Activated CD4-positive, alpha-beta memory T cell treated with anti-CD3 and anti-CD28 coated beads for 36 hours (primary cell): ENCODE measurements at regions not wholly inside any gene's neighbourhood (a gene's known extent, or its start where the extent isn't known, plus 50 kb on each side); places are given as distances from the start of the nearest gene placed in this dataset.
"Not testable (repeated sequence)": the region's sequence is repeated elsewhere in the genome, so short reads cannot be mapped to it uniquely, and the experiment has no call there.

Source experiments
- CTCF ChIA-PET: fragments of 350-600 bp; sonication (Branson Sonifier 250); formaldehyde crosslinking; loops from one replicate; lab custom pipeline; 2021; ENCODE audit warnings: antibody characterized with exemption, inconsistent platforms; lab: Charles Lee
- POLR2A ChIA-PET: fragments of 350-600 bp; sonication (Branson Sonifier 250); formaldehyde crosslinking; loops from one replicate; lab custom pipeline; 2021; ENCODE audit warnings: antibody characterized with exemption; lab: Charles Lee
- DNase-seq: peaks from one replicate; pipeline ENCODE4 v3.0.0-alpha.2; 2020
- H3K27ac Mint-ChIP-seq: one replicate; pipeline ENCODE4 v1.8.0; 2021; ENCODE audit warnings: mixed read lengths
- H3K27me3 Mint-ChIP-seq: one replicate; pipeline ENCODE4 v1.8.0; 2021; ENCODE audit warnings: mixed read lengths
- H3K36me3 Mint-ChIP-seq: one replicate; pipeline ENCODE4 v1.8.0; 2021; ENCODE audit warnings: mixed read lengths
- H3K4me1 Mint-ChIP-seq: one replicate; pipeline ENCODE4 v1.8.0; 2021; ENCODE audit warnings: low read depth, mixed read lengths
- H3K4me3 Mint-ChIP-seq: one replicate; pipeline ENCODE4 v1.8.0; 2021; ENCODE audit warnings: mild to moderate bottlenecking, mixed read lengths
- H3K9me3 Mint-ChIP-seq: one replicate; pipeline ENCODE4 v1.8.0; 2021; ENCODE audit warnings: mixed read lengths
- intact Hi-C: fragments of 100-400 bp; cut with micrococcal nuclease; formaldehyde crosslinking; loops from one replicate; pipeline ENCODE4 v1.15.1; 2023

GRCh38 chr3:139127629-139128028, 82.9 kb upstream of the PRR23C start:
- H3K36me3 Mint-ChIP-seq, intact Hi-C loops, H3K4me1 Mint-ChIP-seq, H3K27ac Mint-ChIP-seq, H3K4me3 Mint-ChIP-seq, POLR2A ChIA-PET, H3K9me3 Mint-ChIP-seq, DNase-seq, H3K27me3 Mint-ChIP-seq: not testable (repeated sequence)
- CTCF ChIA-PET, result interaction anchor here (0.7 to 1.4 kb wide), 2 partner anchors 16 to 201 kb away, joined by 3 to 4 read pairs; no protein-coding TSS in a partner anchor

- Mint-ChIP-seq H3K4me1 (no peaks in the 10 kb centered on the region), H3K36me3 (no peaks in the 10 kb centered on the region), H3K27ac (no peak overlapping the region), H3K27me3 (no peaks in the 10 kb centered on the region), H3K4me3 (no peak overlapping the region), H3K9me3 (no peaks in the 10 kb centered on the region)
- CTCF ChIA-PET, result no interaction called here
- DNase-seq, result no peak
- POLR2A ChIA-PET, result no interaction called here
- intact Hi-C loops, result no loop called here
Measured at GRCh38 chr3:139128803-139129202, 84.1 kb upstream of the PRR23C start.

GRCh38 chr3:139129892-139130291, 85.2 kb upstream of the PRR23C start:
- CTCF ChIA-PET, result no interaction called here
- Mint-ChIP-seq H3K4me1 (no peaks in the 10 kb centered on the region), H3K4me3 (no peak overlapping the region), H3K9me3 (no peaks in the 10 kb centered on the region), H3K27ac (no peak overlapping the region), H3K27me3 (no peaks in the 10 kb centered on the region), H3K36me3 (no peaks in the 10 kb centered on the region)
- intact Hi-C loops, result no loop called here
- DNase-seq, result no peak
- POLR2A ChIA-PET, result interaction anchor here (0.6 kb wide), 1 partner anchor 45 kb away, joined by 3 read pairs; no protein-coding TSS in a partner anchor

GRCh38 chr3:139130390-139131140, 85.9 kb upstream of the PRR23C start:
- no peaks in the 10 kb centered on the region for H3K36me3 Mint-ChIP-seq
- no peaks in the 10 kb centered on the region for H3K4me1 Mint-ChIP-seq
- DNase-seq, result no peak
- intact Hi-C loops, result no loop called here
- CTCF ChIA-PET, result no interaction called here
- no peak overlapping the region for H3K27ac Mint-ChIP-seq
- POLR2A ChIA-PET, result no interaction called here
- H3K27me3 Mint-ChIP-seq, result no peaks in the 10 kb centered on the region
- H3K4me3 Mint-ChIP-seq, result no peak overlapping the region
- no peaks in the 10 kb centered on the region for H3K9me3 Mint-ChIP-seq

GRCh38 chr3:139131951-139132350, 87.3 kb upstream of the PRR23C start:
- ChIA-PET CTCF (no interaction called here), POLR2A (no interaction called here)
- Mint-ChIP-seq H3K27ac (no peak overlapping the region), H3K9me3 (no peaks in the 10 kb centered on the region), H3K27me3 (no peaks in the 10 kb centered on the region), H3K4me3 (no peak overlapping the region), H3K4me1 (no peaks in the 10 kb centered on the region), H3K36me3 (no peaks in the 10 kb centered on the region)
- DNase-seq, result no peak
- intact Hi-C loops, result no loop called here

GRCh38 chr3:139132976-139133375, 88.3 kb upstream of the PRR23C start:
- intact Hi-C loops, result no loop called here
- Mint-ChIP-seq H3K4me1 (no peaks in the 10 kb centered on the region), H3K27me3 (no peaks in the 10 kb centered on the region), H3K9me3 (no peaks in the 10 kb centered on the region), H3K36me3 (no peaks in the 10 kb centered on the region), H3K4me3 (no peak overlapping the region), H3K27ac (no peak overlapping the region)
- DNase-seq, result no peak
- POLR2A ChIA-PET, result no interaction called here
- CTCF ChIA-PET, result no interaction called here

GRCh38 chr3:139134678-139135372, 90.1 kb upstream of the PRR23C start:
- Mint-ChIP-seq H3K36me3 (no peaks in the 10 kb centered on the region), H3K9me3 (no peaks in the 10 kb centered on the region), H3K4me3 (no peak overlapping the region), H3K27me3 (no peaks in the 10 kb centered on the region), H3K4me1 (no peaks in the 10 kb centered on the region), H3K27ac (no peak overlapping the region)
- ChIA-PET CTCF (no interaction called here), POLR2A (no interaction called here)
- intact Hi-C loops, result no loop called here
- no peak for DNase-seq

- Mint-ChIP-seq H3K36me3 (no peaks in the 10 kb centered on the region), H3K4me3 (no peak overlapping the region), H3K27me3 (no peaks in the 10 kb centered on the region), H3K4me1 (no peaks in the 10 kb centered on the region), H3K9me3 (no peaks in the 10 kb centered on the region), H3K27ac (no peak overlapping the region)
- no peak for DNase-seq
- intact Hi-C loops, result no loop called here
- ChIA-PET CTCF (no interaction called here), POLR2A (no interaction called here)
Measured at GRCh38 chr3:139135657-139136056, 91.0 kb upstream of the PRR23C start.

GRCh38 chr3:139136469-139137202, 91.9 kb upstream of the PRR23C start:
- Mint-ChIP-seq H3K27me3 (no peaks in the 10 kb centered on the region), H3K4me1 (no peaks in the 10 kb centered on the region), H3K9me3 (no peaks in the 10 kb centered on the region)

GRCh38 chr3:139140553-139140952, 95.9 kb upstream of the PRR23C start:
- Mint-ChIP-seq H3K4me3 (no peak overlapping the region), H3K4me1 (no peaks in the 10 kb centered on the region), H3K27me3 (no peaks in the 10 kb centered on the region), H3K9me3 (no peaks in the 10 kb centered on the region), H3K27ac (no peak overlapping the region), H3K36me3 (no peaks in the 10 kb centered on the region)
- ChIA-PET CTCF (no interaction called here), POLR2A (no interaction called here)
- no peak for DNase-seq
- intact Hi-C loops, result no loop called here

More at GRCh38 chr3:139136469-139137202, 91.9 kb upstream of the PRR23C start:
- no peak overlapping the region for H3K4me3 Mint-ChIP-seq
- ChIA-PET POLR2A (no interaction called here), CTCF (interaction anchor here (0.6 kb wide), 1 partner anchor 1861 kb away, joined by 3 read pairs; no protein-coding TSS in a partner anchor)
- no peak for DNase-seq
- no peak overlapping the region for H3K27ac Mint-ChIP-seq
- no peaks in the 10 kb centered on the region for H3K36me3 Mint-ChIP-seq
- intact Hi-C loops, result no loop called here

- POLR2A ChIA-PET, result not testable (repeated sequence)
Measured at GRCh38 chr3:139145980-139146379, 101.3 kb upstream of the PRR23C start.

GRCh38 chr3:139151530-139151929, 106.8 kb upstream of the PRR23C start:
- Mint-ChIP-seq H3K4me3 (no peak overlapping the region), H3K4me1 (no peaks in the 10 kb centered on the region), H3K27me3 (peaks cover 5% of the 10 kb centered on the region), H3K9me3 (peaks cover 10% of the 10 kb centered on the region), H3K27ac (no peak overlapping the region), H3K36me3 (no peaks in the 10 kb centered on the region)
- ChIA-PET POLR2A (no interaction called here), CTCF (no interaction called here)
- intact Hi-C loops, result no loop called here
- DNase-seq, result no peak

More at GRCh38 chr3:139145980-139146379, 101.3 kb upstream of the PRR23C start:
- intact Hi-C loops, H3K36me3 Mint-ChIP-seq, H3K9me3 Mint-ChIP-seq, H3K27ac Mint-ChIP-seq, H3K27me3 Mint-ChIP-seq, H3K4me3 Mint-ChIP-seq, CTCF ChIA-PET, H3K4me1 Mint-ChIP-seq, DNase-seq: not testable (repeated sequence)
